Stimulated activated CD4-positive, alpha-beta T cell treated with anti-CD3 and anti-CD28 coated beads, TNF-alpha, amount 100 ng/mL, for 4 hours (primary cell): ENCODE measurements at regions not wholly inside any gene's neighbourhood (a gene's known extent, or its start where the extent isn't known, plus 50 kb on each side); places are given as distances from the start of the nearest gene placed in this dataset.
"Not testable (repeated sequence)": the region's sequence is repeated elsewhere in the genome, so short reads cannot be mapped to it uniquely, and the experiment has no call there.

Experiments
- DNase-seq, 3 experiments: peaks; one replicate each; pipeline ENCODE4 v3.0.0-alpha.2; 2020; ENCODE audit warnings: low read depth in 3 of 3

DNA sequence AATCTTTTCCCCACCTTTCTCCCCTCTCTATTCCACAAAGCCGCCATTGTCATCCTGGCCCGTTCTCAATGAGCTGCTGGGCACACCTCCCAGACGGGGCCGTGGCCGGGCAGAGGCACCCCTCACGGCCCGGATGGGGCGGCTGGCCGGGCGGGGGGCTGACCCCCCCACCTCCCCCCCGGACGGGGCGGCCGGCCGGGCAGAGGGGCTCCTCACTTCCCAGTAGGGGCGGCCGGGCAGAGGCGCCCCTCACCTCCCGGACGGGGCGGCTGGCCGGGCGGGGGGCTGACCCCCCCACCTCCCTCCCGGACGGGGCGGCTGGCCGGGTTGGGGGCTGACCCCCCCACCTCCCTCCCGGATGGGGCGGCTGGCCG is 85.6 kb downstream of the OR2B2 start:
- not testable (repeated sequence) for DNase-seq

DNA sequence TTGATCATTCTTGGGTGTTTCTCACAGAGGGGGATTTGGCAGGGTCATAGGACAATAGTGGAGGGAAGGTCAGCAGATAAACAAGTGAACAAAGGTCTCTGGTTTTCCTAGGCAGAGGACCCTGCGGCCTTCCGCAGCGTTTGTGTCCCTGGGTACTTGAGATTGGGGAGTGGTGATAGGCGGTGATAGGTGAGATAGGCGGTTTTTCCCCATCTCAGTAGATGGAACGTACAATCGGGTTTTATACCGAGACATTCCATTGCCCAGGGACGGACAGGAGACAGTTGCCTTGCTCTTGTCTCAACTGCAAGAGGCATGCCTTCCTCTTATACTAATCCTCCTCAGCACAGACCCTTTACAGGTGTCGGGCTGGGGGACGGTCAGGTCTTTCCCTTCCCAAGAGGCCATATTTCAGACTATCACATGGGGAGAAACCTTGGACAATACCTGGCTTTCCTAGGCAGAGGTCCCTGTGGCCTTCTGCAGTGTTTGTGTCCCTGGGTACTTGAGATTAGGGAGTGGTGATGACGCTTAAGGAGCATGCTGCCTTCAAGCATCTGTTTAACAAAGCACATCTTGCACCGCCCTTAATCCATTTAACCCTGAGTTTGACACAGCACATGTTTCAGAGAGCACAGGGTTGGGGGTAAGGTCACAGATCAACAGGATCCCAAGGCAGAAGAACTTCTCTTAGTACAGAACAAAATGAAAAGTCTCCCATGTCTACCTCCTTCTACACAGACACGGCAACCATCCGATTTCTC is 86.2 kb downstream of the OR2B2 start:
- DNase-seq: not testable (repeated sequence)

DNA sequence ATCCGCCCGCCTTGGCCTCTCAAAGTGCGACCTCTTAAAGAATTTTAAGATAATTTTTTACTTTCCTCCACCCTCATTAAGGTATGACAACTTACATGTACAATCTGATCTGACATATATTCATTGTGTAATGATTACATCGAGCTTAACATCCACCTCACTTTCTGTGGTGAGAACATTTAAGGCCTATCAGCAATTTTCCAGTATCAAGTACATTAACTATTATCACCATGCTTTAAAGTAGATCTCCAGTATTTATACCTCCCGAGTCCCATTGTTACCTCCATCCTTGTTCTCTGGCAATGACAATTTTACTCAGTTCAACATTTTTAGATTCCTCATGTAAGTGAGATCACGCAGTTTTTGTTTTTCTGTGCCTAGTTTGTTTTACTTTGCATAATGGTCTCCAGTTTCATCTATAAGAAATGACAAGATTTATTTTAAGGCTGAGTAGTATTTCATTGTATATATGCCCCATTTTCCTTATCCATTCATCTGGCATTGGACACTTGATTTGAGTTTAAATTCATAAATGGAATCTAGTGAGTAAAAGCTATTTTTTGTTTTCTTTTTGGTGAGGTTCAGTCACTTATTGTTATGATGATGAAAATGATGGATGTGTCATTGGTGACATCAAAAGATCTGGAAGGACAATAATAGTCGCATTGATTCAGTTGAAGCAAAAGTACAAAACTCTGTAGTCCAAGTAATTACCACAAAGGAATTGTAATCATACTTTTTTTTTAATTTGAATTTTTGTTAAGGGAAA is 87.0 kb downstream of the OR2B2 start:
- no peak for DNase-seq

DNA sequence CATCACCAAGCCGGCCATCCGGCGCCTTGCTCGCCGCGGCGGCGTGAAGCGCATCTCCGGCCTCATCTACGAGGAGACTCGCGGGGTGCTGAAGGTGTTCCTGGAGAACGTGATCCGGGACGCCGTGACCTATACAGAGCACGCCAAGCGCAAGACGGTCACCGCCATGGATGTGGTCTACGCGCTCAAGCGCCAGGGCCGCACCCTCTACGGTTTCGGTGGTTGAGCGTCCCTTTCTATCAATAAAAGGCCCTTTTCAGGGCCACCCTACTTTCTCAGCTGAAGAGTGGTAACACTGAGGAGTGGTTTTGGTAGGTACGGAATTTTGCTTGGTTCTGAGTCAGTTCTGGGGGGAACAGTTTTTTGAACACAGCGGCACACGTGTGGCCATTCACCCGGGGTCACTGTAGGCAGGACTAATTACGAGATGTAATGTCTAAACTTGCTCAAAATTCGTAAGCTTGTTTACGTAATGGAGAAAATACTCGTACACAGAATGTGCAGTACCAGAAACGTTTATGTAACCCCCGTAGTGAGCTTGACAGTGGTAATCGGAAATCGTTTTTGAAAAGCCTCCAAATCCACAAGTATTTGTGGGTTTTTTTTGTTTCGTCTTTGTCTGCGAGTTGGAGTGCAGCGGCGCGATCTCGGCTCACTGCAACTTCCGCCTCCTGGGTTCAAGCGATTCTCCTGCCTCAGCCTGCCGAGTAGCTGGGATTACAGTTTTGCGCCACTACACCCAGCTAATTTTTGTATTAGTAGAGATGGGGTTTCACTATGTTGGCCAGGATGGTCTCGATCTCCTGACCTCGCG is 87.8 kb downstream of the OR2B2 start:
- DNase-seq: not testable (repeated sequence)

DNA sequence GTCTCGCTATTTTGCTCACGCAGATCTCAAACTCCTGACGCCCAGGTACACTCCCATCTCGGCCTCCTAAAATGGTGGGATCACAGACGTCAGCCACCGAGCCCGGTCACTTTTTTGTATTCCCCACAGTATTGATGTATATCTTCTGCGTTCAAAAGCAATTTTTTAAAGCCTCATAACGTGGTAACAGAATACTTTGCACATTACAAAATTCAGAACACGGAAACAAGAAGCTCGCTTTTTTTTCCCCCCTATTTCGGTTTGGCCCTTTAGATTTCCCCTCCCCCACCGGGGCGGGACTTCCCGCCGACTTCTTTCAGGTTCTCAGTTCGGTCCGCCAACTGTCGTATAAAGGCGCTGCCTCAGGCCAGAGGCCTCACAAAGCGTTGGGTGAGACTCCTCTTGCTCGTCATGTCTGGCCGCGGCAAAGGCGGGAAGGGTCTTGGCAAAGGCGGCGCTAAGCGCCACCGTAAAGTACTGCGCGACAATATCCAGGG is 88.4 kb downstream of the OR2B2 start:
- DNase-seq: peak in 2 of 3 experiments; percentile 40 to 56

DNA sequence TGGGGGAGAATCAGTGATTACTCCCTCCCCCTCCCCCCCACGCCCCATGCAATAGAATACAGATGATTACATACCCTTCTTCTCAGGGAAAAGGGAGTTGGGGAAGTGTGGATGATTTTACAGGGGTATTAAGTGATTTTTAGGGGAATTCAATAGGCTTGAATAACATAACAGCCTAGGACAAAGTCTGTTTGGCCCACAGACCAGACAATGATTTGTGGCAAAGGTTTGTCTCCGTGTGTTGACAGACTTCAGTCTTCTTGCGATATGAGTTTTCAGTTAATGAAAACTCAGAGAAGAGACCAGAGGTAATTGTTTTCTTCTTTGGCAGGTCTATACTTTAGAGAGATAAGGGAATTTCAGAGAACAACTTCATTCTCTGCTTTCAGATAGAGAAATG is 95.3 kb downstream of the OR2B2 start:
- DNase-seq: no peak

DNA sequence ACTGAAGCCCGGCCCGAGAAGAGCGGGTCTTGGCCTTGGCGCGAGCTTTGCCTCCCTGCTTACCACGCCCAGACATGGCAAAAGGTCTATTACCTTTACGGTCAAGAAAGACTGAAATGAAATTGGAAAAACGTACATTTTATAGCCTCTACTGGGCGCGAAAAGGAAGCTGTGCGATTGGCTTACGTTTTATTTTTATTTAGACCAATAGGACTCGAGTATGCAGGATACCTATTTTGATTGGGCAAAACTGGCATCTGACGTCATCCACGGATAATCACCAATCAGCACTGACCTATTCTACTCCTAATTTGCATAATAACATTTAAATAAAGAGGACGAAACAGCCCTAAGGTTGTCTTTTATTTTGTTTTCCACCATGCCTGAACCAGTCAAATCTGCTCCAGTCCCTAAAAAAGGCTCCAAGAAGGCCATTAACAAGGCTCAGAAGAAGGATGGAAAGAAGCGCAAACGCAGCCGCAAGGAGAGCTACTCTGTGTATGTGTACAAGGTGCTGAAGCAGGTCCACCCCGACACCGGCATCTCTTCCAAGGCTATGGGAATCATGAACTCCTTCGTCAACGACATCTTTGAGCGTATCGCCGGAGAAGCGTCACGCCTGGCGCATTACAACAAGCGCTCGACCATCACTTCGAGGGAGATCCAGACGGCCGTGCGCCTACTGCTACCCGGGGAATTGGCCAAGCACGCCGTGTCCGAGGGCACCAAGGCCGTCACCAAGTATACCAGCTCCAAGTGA is 97.4 kb downstream of the OR2B2 start:
- peak in 1 of 3 experiments; percentile 55 for DNase-seq

DNA sequence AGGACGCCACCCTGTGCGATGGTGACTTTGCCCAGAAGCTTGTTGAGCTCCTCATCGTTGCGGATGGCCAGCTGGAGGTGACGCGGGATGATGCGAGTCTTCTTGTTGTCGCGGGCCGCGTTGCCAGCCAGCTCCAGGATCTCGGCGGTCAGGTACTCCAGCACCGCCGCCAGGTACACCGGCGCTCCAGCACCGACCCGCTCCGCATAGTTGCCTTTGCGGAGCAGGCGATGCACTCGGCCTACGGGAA is 97.9 kb downstream of the OR2B2 start:
- not testable (repeated sequence) for DNase-seq

DNA sequence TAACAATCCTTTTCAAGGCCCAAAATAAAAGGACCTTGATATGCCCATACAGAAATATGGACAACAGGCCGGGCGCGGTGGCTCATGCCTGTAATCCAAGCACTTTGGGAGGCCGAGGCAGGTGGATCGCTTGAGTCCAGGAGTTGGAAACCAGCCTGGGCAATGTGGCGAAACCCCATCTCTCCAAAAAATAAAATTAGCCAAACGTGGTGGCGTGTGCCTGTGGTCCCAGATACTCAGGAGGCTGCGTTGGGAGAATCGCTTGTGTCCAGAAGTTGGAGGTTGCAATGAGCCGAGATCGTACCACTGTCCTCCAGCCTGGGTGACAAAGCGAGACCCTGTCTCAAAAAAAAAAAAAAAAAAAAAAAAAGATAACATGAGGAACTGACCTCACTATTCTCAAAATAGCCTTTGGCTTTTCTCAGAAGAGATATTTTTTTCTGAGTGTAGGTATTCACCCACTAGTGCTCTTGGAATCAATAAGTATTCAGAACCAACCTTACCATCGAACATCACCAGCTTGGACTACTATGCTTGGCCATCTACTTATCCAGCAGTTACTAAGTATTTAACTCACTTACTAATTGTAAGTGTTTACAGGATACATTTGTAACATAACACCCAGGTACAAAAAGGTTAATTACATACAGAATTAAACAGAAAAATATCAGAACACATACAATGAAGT is 99.2 kb downstream of the OR2B2 start:
- no peak for DNase-seq

DNA sequence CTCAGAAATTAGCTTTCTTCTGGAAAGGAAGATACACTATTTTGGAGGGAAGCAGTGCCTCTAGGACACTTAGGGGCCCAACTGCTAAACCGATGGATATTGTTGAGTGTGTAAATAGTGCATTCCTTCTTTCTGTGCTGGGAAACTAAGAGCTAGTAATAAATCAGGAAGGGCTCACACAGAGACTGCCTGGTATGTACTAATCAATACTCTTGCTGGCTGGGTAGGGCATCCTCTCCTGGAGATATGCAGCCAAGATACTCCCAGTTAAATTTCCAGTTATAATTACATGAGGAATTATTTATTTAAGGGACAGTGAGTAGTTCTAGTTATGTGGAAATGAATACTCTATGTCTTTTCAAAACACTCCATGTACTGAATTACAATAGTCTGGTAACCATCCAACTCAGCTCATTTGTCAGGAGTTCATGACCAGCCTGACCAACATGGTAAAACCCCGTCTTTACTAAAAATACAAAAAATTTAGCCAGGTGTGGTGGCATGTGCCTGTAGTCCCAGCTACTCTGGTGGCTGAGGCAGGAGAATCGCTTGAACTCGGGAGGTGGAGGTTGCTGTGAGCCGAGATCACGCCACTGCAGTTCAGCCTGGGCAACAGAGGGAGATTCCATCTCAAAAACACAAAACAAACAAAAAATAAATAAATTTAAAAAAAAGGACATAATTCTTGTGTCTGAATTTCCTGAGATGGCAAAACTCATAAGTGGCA is 100.0 kb downstream of the OR2B2 start:
- no peak for DNase-seq

DNA sequence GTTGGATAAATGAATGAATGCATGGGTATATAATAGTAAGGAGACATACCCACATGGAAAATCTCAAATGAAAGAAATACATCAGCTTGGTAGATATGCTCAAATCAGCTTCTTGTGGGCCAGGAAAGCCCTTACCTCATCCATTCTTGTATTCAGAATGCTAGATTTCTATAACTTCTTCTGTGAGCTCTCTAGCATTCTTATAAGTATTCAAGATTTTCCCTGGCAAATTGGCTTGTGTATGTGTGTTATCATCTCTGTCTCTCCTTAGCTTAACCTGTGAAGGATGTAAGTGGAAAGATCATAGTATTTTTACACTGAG is 100.8 kb downstream of the OR2B2 start:
- DNase-seq: no peak

DNA sequence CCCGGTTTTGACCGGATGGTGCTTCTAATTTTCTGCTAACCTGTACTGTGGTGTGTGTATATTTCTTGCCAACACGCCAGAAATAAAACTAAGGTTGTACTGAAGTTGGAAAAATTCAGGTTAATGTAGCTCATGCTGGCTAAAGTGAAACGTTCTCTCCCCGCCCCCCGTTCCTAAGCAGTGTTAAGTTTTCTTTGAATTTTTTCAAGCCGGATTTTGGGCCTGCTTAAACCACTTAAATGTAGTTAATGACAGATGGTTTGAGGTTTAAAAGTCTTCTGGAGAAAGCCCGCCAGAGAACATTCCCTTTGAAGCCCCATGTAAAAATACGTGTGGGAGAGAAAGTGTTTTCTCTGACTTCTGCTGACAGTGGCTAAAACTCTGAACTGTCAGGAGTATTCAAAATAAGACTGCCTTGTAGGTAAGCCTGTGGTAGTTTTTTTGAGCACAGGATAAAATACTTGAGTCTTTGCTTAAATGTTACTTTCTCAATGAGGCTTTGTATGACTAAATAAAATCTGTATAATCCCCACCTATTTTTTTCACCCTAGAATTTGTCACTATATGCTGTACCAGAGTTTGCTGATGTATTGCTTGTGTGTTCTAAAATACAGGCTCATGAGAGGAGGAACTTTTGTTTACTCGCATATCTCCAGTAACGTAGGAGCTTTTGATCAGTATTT is 101.3 kb downstream of the OR2B2 start:
- no peak for DNase-seq

DNA sequence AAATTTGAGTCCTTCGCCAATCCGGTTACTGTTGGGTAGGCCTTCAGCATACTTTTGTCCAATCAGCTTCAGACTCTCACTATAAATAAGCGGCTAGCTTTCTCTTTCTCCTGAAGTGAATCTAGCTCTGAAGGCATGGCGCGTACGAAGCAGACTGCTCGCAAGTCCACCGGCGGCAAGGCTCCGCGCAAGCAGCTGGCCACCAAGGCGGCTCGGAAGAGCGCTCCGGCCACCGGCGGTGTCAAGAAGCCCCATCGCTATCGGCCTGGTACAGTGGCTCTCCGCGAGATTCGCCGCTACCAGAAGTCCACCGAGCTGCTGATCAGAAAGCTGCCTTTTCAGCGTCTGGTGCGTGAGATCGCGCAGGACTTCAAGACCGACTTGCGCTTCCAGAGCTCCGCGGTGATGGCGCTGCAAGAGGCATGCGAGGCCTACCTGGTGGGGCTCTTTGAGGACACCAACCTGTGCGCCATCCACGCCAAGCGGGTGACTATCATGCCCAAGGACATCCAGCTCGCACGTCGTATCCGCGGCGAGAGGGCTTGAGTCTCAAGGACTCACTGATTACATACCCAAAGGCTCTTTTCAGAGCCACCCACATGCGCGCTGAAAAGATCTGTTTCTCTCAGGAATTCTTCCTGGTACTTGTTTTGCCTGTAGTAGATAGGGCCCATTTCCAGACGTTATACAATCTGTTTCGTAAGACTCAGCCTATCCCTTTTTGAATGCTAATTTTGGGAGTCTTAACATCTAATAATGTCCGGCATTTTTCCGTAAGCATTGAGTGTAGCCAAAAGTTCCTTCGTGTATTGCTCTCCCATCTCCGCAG is 102.0 kb downstream of the OR2B2 start:
- DNase-seq: peak in 2 of 3 experiments; percentile 48 to 52

DNA sequence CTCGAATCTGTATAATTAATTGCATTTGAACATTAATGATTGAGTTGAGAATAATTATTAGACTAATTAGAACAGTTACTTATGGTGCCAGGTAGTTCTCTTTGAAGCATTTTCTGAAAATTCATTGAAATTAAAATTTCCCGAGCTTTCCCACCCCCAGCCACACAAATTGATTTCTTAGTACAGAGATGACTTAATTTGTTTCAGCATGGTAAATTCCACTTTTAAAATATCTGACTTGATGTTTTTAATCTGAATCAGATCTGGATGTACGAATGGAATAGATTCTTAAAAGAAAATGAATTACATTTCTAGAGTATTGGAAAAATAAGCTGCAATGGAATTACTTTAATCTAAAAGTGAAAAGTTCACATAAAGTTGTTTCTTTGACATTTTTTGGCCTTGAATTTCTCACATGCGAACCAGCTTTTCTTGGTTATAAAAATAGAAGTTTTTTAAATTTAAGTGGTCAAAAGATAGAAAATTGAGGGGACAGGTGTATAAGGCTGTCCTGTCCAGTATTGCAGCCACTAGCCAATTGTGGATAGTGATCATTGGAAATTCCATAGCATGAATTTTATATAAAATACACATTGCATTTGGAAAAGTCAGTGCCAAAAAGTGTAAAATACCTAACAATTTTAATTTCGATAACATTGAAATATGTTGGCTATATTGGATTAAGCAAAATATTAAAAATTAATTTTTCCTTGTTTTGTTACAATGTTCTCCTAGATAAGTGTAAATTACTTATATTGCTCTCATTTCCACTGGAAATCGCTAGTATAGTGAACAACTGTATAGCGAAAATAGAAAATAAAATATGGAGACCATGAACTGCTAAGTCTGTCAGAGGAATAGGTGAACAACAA is 102.9 kb downstream of the OR2B2 start:
- no peak for DNase-seq

DNA sequence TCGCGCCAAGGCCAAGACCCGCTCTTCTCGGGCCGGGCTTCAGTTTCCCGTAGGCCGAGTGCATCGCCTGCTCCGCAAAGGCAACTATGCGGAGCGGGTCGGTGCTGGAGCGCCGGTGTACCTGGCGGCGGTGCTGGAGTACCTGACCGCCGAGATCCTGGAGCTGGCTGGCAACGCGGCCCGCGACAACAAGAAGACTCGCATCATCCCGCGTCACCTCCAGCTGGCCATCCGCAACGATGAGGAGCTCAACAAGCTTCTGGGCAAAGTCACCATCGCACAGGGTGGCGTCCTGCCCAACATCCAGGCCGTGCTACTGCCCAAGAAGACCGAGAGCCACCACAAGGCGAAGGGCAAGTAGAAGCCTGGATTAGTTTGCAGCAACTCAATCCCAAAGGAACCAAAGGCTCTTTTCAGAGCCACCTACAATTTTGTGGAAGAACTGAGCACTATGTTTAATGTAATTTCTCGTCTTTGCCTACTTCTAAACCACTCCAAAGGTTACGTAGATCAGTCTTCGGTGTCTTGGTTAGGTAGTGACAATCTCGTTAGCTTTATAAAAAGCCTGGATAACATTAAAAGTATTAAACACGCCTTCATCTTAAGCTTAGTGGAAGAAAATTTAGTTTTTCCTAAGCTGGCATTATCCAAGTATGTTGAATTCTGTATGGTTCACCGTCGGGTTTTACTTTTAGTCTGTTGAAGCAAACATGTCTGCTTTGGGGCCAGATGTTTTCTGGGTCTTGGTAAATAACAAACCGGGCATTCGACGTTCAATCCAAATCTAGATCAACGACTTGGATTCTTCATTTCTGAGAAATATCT is 103.7 kb downstream of the OR2B2 start:
- not testable (repeated sequence) for DNase-seq

DNA sequence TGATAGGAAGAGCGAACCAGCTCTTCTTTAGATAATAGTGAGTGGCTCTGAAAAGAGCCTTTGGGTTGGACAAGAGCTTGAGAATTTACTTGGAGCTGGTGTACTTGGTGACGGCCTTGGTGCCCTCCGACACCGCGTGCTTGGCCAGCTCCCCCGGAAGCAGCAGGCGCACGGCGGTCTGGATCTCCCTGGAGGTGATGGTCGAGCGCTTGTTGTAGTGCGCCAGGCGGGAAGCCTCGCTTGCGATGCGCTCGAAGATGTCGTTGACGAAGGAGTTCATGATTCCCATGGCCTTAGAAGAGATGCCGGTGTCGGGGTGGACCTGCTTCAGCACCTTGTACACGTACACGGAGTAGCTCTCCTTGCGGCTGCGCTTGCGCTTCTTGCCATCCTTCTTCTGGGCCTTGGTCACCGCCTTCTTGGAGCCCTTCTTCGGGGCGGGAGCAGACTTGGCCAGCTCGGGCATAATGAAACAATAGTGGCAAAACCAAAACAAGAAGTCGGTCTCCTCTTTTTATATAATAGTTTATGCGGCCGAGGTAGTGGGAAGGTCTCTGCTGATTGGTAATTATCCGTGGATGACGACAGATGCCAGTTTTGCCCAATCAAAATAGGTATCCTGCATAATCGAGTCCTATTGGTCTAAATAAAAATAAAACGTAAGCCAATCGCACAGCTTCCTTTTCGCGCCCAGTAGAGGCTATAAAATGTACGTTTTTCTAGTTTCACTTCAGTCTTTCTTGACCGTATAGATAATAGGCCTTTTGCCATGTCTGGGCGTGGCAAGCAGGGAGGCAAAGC is 104.6 kb downstream of the OR2B2 start:
- DNase-seq: peak in 2 of 3 experiments; percentile 38 to 44
